Memory B cell (primary cell): ENCODE measurements at regions not wholly inside any gene's neighbourhood (a gene's known extent, or its start where the extent isn't known, plus 50 kb on each side); places are given as distances from the start of the nearest gene placed in this dataset.
"Not testable (repeated sequence)": the region's sequence is repeated elsewhere in the genome, so short reads cannot be mapped to it uniquely, and the experiment has no call there.

Source experiments
- ATAC-seq: fragments of 150-1000 bp; cut with Tn5 transposase; 2 replicates; pipeline ENCODE4 v1.10.0; 2021; ENCODE audit warnings: low read depth, mild to moderate bottlenecking, moderate library complexity
- DNase-seq, 2 donors: peaks; one replicate each; pipeline ENCODE4 v3.0.0; 2022; ENCODE audit warnings: low spot score in 2 of 2
- H3K27ac Mint-ChIP-seq: one replicate; pipeline ENCODE4 v1.8.0; 2022; ENCODE audit warnings: mild to moderate bottlenecking, moderate library complexity, mixed read lengths
- H3K27me3 Mint-ChIP-seq: one replicate; pipeline ENCODE4 v1.8.0; 2022; ENCODE audit warnings: mixed read lengths
- H3K36me3 Mint-ChIP-seq: one replicate; pipeline ENCODE4 v1.8.0; 2022; ENCODE audit warnings: mild to moderate bottlenecking, mixed read lengths
- H3K4me1 Mint-ChIP-seq: one replicate; pipeline ENCODE4 v1.8.0; 2022; ENCODE audit warnings: mixed read lengths
- H3K4me3 Mint-ChIP-seq: one replicate; pipeline ENCODE4 v1.8.0; 2022; ENCODE audit warnings: mild to moderate bottlenecking, moderate library complexity, mixed read lengths
- H3K9me3 Mint-ChIP-seq: one replicate; pipeline ENCODE4 v1.8.0; 2022; ENCODE audit warnings: mixed read lengths

- no peaks in the 10 kb centered on the region for H3K27me3 Mint-ChIP-seq
- DNase-seq (no peak), ATAC-seq (no peak)
- no peak overlapping the region for H3K27ac Mint-ChIP-seq
- peaks cover 3% of the 10 kb centered on the region for H3K9me3 Mint-ChIP-seq
- H3K36me3 Mint-ChIP-seq, result no peaks in the 10 kb centered on the region
- no peaks in the 10 kb centered on the region for H3K4me1 Mint-ChIP-seq
- H3K4me3 Mint-ChIP-seq, result no peak overlapping the region
Measured at GRCh38 chr4:160485071-160485687, 1382.3 kb downstream of the RAPGEF2 start.

GRCh38 chr4:160492181-160492580, 1389.3 kb downstream of the RAPGEF2 start:
- no peaks in the 10 kb centered on the region for H3K4me1 Mint-ChIP-seq
- ATAC-seq (no peak), DNase-seq (no peak)
- peaks cover 5% of the 10 kb centered on the region for H3K9me3 Mint-ChIP-seq
- H3K4me3 Mint-ChIP-seq, result no peak overlapping the region
- H3K27me3 Mint-ChIP-seq, result no peaks in the 10 kb centered on the region
- H3K27ac Mint-ChIP-seq, result no peak overlapping the region
- no peaks in the 10 kb centered on the region for H3K36me3 Mint-ChIP-seq

GRCh38 chr4:160493206-160493605, 1390.3 kb downstream of the RAPGEF2 start:
- no peaks in the 10 kb centered on the region for H3K27me3 Mint-ChIP-seq
- no peaks in the 10 kb centered on the region for H3K4me1 Mint-ChIP-seq
- DNase-seq (no peak), ATAC-seq (no peak)
- no peak overlapping the region for H3K27ac Mint-ChIP-seq
- H3K36me3 Mint-ChIP-seq, result no peaks in the 10 kb centered on the region
- peaks cover 5% of the 10 kb centered on the region for H3K9me3 Mint-ChIP-seq
- no peak overlapping the region for H3K4me3 Mint-ChIP-seq

DNA sequence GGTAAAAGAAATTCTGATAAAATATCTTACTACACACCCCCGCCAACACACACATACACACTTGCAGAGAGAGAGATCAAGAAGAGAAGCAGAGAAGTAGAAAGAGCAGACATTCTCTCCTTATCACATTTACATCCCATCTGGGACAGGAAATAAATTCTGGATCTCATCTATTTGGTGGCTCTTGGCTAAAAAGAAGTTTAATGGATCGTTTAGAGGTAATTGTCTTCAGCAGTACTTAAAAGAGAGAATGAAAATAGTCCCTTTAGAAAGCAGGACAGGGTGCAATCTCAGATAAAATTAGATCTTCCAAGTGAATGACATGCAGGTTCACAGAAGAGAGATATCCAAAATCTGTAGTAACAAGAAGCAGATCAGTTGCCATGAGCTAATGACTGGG, 1392.5 kb downstream of the RAPGEF2 start:
- DNase-seq (no peak), ATAC-seq (no peak)
- Mint-ChIP-seq H3K27me3 (no peaks in the 10 kb centered on the region), H3K4me1 (no peaks in the 10 kb centered on the region), H3K9me3 (peaks cover 9% of the 10 kb centered on the region), H3K4me3 (no peak overlapping the region), H3K36me3 (no peaks in the 10 kb centered on the region), H3K27ac (no peak overlapping the region)

DNA sequence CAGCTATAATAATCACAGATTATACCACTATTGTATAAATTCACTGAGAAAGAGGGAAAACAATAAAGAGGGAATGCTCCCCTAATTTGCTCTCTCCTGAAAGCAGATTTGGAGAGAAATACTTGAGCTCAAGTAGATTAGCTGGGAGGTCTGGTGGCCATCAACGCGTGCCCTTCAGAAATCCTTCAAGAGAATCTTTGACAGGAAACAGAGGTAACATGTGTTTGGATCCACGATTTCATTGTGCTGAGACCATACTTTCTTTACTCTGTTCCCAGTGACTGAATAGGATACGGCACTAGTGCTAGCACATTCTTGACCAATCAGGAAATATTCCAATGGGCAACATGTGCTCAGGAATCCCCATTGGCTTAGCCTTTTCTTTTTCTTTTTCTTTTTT, 1395.3 kb downstream of the RAPGEF2 start:
- ATAC-seq (no peak), DNase-seq (no peak)
- H3K9me3 Mint-ChIP-seq, result peaks cover 13% of the 10 kb centered on the region
- no peaks in the 10 kb centered on the region for H3K27me3 Mint-ChIP-seq
- no peak overlapping the region for H3K4me3 Mint-ChIP-seq
- H3K4me1 Mint-ChIP-seq, result no peaks in the 10 kb centered on the region
- H3K36me3 Mint-ChIP-seq, result no peaks in the 10 kb centered on the region
- no peak overlapping the region for H3K27ac Mint-ChIP-seq

DNA sequence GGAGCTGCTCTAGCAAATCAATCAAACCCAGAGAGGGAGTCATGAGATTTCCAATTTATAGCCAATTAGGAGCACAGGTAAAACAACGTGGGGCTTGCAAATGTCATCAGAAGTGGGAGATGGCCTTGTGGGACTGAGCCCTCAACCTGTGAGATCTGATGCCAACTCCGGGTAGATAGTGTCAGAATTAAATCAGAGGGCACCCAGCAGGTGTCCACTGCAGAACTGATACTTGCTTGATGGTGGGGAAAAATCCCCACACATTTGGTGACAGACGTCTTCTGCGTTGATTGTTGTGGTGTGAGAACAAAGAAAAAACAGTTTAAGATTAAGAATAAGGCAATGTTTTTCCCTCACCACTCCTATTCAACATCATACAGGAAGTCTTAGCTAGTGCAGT, 1402.8 kb downstream of the RAPGEF2 start:
- Mint-ChIP-seq H3K27ac (no peak overlapping the region), H3K4me1 (no peaks in the 10 kb centered on the region), H3K27me3 (no peaks in the 10 kb centered on the region), H3K9me3 (peaks cover 6% of the 10 kb centered on the region), H3K36me3 (no peaks in the 10 kb centered on the region), H3K4me3 (no peak overlapping the region)
- no peak for ATAC-seq
- no peak for DNase-seq

DNA sequence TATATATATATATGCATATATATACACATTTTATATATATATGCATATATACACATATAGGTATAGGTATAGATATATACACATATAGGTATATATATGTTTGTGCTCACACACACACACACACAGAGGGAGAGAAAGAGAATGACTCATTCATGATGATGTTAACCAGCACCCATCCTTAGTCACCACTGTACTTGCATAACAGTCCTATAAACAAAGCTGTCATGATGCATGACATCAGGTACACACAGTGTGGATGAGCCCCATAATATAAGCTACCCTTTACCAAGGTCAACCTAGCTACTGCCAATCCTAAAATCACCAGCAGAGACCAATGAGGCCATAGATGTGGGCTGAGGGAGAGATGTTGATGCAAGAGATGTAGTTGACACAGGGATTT, 1408.0 kb downstream of the RAPGEF2 start:
- ATAC-seq, result no peak
- no peak for DNase-seq
- H3K27me3 Mint-ChIP-seq, result no peaks in the 10 kb centered on the region
- H3K4me3 Mint-ChIP-seq, result no peak overlapping the region
- H3K36me3 Mint-ChIP-seq, result no peaks in the 10 kb centered on the region
- H3K27ac Mint-ChIP-seq, result no peak overlapping the region
- no peaks in the 10 kb centered on the region for H3K4me1 Mint-ChIP-seq
- peaks cover 2% of the 10 kb centered on the region for H3K9me3 Mint-ChIP-seq

DNA sequence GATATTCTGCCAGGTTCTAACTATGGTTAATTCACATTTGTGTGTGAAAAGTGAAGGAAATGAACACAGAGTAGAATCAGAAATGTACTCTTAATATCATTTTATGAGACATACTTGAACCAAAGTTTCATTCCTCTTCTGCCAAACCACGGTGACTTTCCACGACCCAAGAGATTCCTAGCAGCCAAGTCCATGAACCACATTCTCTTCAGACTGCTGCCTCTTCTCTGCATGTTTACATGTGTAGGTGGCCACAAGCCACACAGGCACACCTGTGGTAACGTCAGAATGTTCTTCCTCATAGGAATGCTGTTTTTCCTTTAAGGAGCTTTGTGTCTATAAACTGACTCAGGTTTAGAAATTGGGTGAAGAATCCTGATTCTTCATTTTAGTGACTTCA, 1411.2 kb downstream of the RAPGEF2 start:
- DNase-seq (no peak), ATAC-seq (no peak)
- H3K4me1 Mint-ChIP-seq, result no peaks in the 10 kb centered on the region
- H3K27ac Mint-ChIP-seq, result no peak overlapping the region
- no peak overlapping the region for H3K4me3 Mint-ChIP-seq
- H3K27me3 Mint-ChIP-seq, result no peaks in the 10 kb centered on the region
- H3K36me3 Mint-ChIP-seq, result no peaks in the 10 kb centered on the region
- H3K9me3 Mint-ChIP-seq, result peaks cover 3% of the 10 kb centered on the region

DNA sequence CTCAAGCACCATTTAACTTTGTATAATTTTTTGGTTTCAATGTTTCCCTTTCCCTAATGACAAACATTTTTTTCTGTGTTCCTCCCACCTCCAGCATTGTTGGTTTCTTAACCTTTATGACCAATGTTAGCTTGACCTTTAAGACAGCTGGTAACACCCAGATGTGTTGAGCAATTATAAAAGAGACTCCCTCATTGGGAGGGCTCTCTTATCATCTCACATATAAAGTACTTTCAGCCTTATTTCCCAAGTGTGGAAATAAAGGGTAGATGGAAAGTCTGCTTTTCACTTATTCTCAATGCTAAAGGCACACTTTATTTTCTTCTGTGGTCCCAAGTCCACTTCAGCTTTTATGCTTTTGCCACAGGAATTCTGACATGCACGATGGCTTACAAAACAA, 1420.4 kb downstream of the RAPGEF2 start:
- H3K36me3 Mint-ChIP-seq, result no peaks in the 10 kb centered on the region

GRCh38 chr4:160537681-160538080, 1434.8 kb downstream of the RAPGEF2 start:
- DNase-seq, result no peak
- H3K27me3 Mint-ChIP-seq, result no peaks in the 10 kb centered on the region
- no peaks in the 10 kb centered on the region for H3K36me3 Mint-ChIP-seq
- no peak overlapping the region for H3K4me3 Mint-ChIP-seq
- no peaks in the 10 kb centered on the region for H3K4me1 Mint-ChIP-seq
- peaks cover 2% of the 10 kb centered on the region for H3K9me3 Mint-ChIP-seq
- ATAC-seq, result no peak
- H3K27ac Mint-ChIP-seq, result no peak overlapping the region

More for the DNA sequence above, 1420.4 kb downstream of the RAPGEF2 start:
- no peaks in the 10 kb centered on the region for H3K4me1 Mint-ChIP-seq
- H3K4me3 Mint-ChIP-seq, result no peak overlapping the region
- H3K27me3 Mint-ChIP-seq, result no peaks in the 10 kb centered on the region
- H3K27ac Mint-ChIP-seq, result no peak overlapping the region
- no peak for DNase-seq
- ATAC-seq, result no peak
- peaks cover 6% of the 10 kb centered on the region for H3K9me3 Mint-ChIP-seq

GRCh38 chr4:160546201-160546600, 1443.3 kb downstream of the RAPGEF2 start:
- no peak overlapping the region for H3K27ac Mint-ChIP-seq
- H3K4me3 Mint-ChIP-seq, result no peak overlapping the region
- DNase-seq (no peak), ATAC-seq (no peak)
- H3K36me3 Mint-ChIP-seq, result no peaks in the 10 kb centered on the region
- peaks cover 2% of the 10 kb centered on the region for H3K9me3 Mint-ChIP-seq
- H3K4me1 Mint-ChIP-seq, result no peaks in the 10 kb centered on the region
- no peaks in the 10 kb centered on the region for H3K27me3 Mint-ChIP-seq

DNA sequence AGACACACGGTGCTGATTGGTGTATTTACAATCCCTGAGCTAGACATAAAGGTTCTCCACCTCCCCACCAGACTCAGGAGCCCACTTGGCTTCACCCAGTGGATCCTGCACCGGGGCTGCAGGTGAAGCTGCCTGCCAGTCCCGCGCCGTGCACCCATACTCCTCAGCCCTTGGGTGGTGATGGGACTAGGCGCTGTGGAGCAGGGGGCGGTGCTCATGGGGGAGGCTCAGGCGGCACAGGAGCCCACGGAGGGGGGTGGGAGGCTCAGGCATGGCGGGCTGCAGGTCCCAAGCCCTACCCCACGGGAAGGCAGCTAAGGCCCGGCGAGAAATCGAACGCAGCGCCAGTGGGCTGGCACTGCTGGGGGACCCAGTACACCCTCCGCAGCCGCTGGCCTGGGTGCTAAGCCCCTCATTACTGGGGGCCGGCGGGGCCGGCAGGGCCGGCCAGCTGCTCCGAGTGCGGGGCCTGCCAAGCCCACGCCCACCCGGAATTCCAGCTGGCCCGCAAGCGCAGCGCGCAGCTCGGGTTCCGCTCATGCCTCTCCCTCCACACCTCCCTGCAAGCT, 1447.2 kb downstream of the RAPGEF2 start:
- H3K9me3 Mint-ChIP-seq, DNase-seq, H3K27ac Mint-ChIP-seq, ATAC-seq, H3K4me1 Mint-ChIP-seq, H3K36me3 Mint-ChIP-seq, H3K27me3 Mint-ChIP-seq, H3K4me3 Mint-ChIP-seq: not testable (repeated sequence)

DNA sequence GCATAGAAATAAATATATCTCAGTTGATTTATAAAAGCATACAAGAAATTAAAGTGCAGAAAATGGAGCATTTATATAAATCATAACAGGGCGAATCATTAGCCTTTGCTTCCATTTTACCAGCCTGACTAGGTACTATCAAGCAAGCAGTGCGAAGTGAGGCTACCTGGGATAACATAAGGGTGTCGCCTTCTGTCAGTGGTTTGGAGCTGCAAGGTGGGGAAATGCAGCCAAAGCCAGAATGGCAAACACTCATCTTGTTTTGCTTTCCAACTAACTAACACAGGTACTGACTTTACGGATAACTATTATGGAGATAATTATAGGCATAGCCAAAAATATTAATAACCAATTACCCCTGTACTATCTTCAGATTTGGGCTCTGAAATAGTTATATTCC, 1459.8 kb downstream of the RAPGEF2 start:
- Mint-ChIP-seq H3K27me3 (no peaks in the 10 kb centered on the region), H3K4me1 (no peaks in the 10 kb centered on the region), H3K9me3 (peaks cover 2% of the 10 kb centered on the region), H3K36me3 (no peaks in the 10 kb centered on the region), H3K27ac (no peak overlapping the region), H3K4me3 (no peak overlapping the region)
- DNase-seq, result no peak
- ATAC-seq, result no peak

- Mint-ChIP-seq H3K27me3 (no peaks in the 10 kb centered on the region), H3K9me3 (peaks cover 2% of the 10 kb centered on the region), H3K4me1 (no peaks in the 10 kb centered on the region), H3K27ac (no peak overlapping the region), H3K36me3 (no peaks in the 10 kb centered on the region), H3K4me3 (no peak overlapping the region)
- ATAC-seq (no peak), DNase-seq (no peak)
Measured at GRCh38 chr4:160563552-160564282, 1460.8 kb downstream of the RAPGEF2 start.

- H3K27ac Mint-ChIP-seq, result no peak overlapping the region
- H3K27me3 Mint-ChIP-seq, result no peaks in the 10 kb centered on the region
- H3K4me3 Mint-ChIP-seq, result no peak overlapping the region
- H3K4me1 Mint-ChIP-seq, result no peaks in the 10 kb centered on the region
- peaks cover 3% of the 10 kb centered on the region for H3K9me3 Mint-ChIP-seq
- H3K36me3 Mint-ChIP-seq, result no peaks in the 10 kb centered on the region
- DNase-seq (no peak), ATAC-seq (no peak)
Measured at GRCh38 chr4:160567634-160568033, 1464.8 kb downstream of the RAPGEF2 start.
